Heart right ventricle (tissue), 16 donors: ENCODE measurements at regions not wholly inside any gene's neighbourhood (a gene's known extent, or its start where the extent isn't known, plus 50 kb on each side); places are given as distances from the start of the nearest gene placed in this dataset.
"Not testable (repeated sequence)": the region's sequence is repeated elsewhere in the genome, so short reads cannot be mapped to it uniquely, and the experiment has no call there.

ENCODE experiments used
- ATAC-seq, 8 donors: fragments of 200-7000 bp; cut with Tn5 transposase; one replicate each; pipeline ENCODE4 v1.9.1; 2020; ENCODE audit warnings: mild to moderate bottlenecking in 8 of 8, moderate library complexity in 8 of 8, moderate number of reproducible peaks in 1 of 8
- DNase-seq, 2 donors: peaks; one replicate each; pipeline ENCODE4 v3.0.0-alpha.2; 2020
- H3K27ac ChIP-seq, 10 donors: fragments of 200-600 bp; sonication (generic) in 2 of 10; one replicate each; pipeline versions ENCODE4 v1.5.0 to v1.8.0; 2020 to 2022; ENCODE audit warnings: mild to moderate bottlenecking in 3 of 10
- H3K27me3 ChIP-seq, 7 donors: fragments of 200-600 bp; one replicate each; pipeline ENCODE4 v1.8.0; 2021 to 2022; ENCODE audit warnings: mild to moderate bottlenecking in 2 of 7
- H3K36me3 ChIP-seq, 9 donors: fragments of 200-600 bp; sonication (generic) in 1 of 9; one replicate each; pipeline versions ENCODE4 v1.5.0 to v1.8.0; 2020 to 2022; ENCODE audit warnings: mild to moderate bottlenecking in 2 of 9
- H3K4me1 ChIP-seq, 9 donors: fragments of 200-600 bp; sonication (generic) in 1 of 9; one replicate each; pipeline versions ENCODE4 v1.5.0 to v1.8.0; 2020 to 2022; ENCODE audit warnings: mild to moderate bottlenecking in 4 of 9
- H3K4me3 ChIP-seq, 10 donors: fragments of 200-600 bp; sonication (generic) in 2 of 10; one replicate each; pipeline versions ENCODE4 v1.5.0 to v1.8.0; 2020 to 2022; ENCODE audit warnings: mild to moderate bottlenecking in 7 of 10, moderate library complexity in 2 of 10
- H3K9me3 ChIP-seq, 11 donors: fragments of 200-600 bp in 10 of 11; sonication (generic) in 2 of 11; one replicate each; pipeline versions ENCODE4 v1.5.0 to v1.8.0; 2013 to 2022; ENCODE audit warnings: mild to moderate bottlenecking in 2 of 11, control low read depth in 1 of 11, moderate library complexity in 1 of 11
- WGBS, 2 donors: extraction: QIAGEN DNeasy Blood & Tissue Kit; methylation state at CpG; one replicate each; pipeline ENCODE4 v1.1.7; 2013; ENCODE audit warnings: inconsistent platforms in 1 of 2; 5-methylcytosine and 5-hydroxymethylcytosine counted together
- intact Hi-C, 10 donors: fragments of 100-400 bp; cut with DNase I; formaldehyde crosslinking; loops; one replicate each; pipeline versions ENCODE4 v1.11.1 to v1.14.2; 2022
- TF ChIP-seq, protein P1 (sequence below), 9 donors: fragments of 200-600 bp; sonication (generic) in 2 of 9; IDR thresholded peaks; one replicate each; pipeline versions ENCODE4 v1.5.0 to v1.8.0; 2021 to 2022; ENCODE audit warnings: antibody characterized with exemption in 9 of 9, mild to moderate bottlenecking in 5 of 9, moderate library complexity in 1 of 9
- donor health status: Arrhythmogenic right ventricular cardiomyopathy.
- donor health status: ischemic (EF 13 %, LVEDD 7.1; RV severe dilation, severe dysfunction).
- donor health status: healthy with polysubstance abuse.
- donor health status: DM: no; HTN: yes; CAD: no.
- donor health status: DM: no; HTN: no; CAD: no.
- donor health status: ischemic (EF 25% LVEDD 6.9; RV normal size, moderate dysfunction).
- donor health status: ischemic (EF 25% LVEDD 5.7; RV mildly dilated, moderate dysfunction).
- donor health status: healthy.
- donor health status: DM: yes; HTN: yes; CAD: no.
- donor health status: Ischemic cardiomyopathy.
- donor health status: ischemic (EF 35%, LVEDD 5.7; RV mildly dilated, moderate dysfunction).
- donor health status: nonischemic (EF 11% LVEDD 7.7; RV severe dilation, severe dysfunction).
- donor health status: DM: yes; HTN: yes; CAD: no.
- donor health status: PGD.
- donor health status: ischemic (EF 29% LVEDD 5.4; RV normal size, mild dysfunction).
- donor health status: nonischemic (EF 23%, LVEDD 6.1; RV moderate dilation, normal function).

DNA sequence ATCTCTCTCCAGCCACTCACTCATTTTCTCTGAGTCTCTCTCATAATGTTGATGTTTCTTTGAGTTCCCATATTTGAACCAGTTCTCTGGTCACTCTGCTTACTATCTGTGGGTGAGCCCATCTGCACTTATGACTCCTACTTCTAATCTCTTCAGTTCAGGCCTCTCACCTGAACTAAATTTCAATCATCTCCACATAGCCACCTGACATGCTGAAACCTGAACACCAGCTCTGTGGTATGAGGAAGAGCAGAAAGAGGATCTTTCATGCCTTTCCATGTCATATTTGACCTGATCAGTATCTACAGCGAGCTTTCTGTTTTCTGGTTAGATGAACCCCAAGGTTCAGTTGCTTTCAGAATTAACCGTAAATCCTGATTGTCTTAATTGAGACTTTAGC, 122.2 kb upstream of the ESX1 start:
- ATAC-seq, result no peak
- no peaks in the 10 kb centered on the region for H3K4me1 ChIP-seq
- H3K27ac ChIP-seq, result no peak overlapping the region
- no peak overlapping the region for H3K4me3 ChIP-seq
- DNase-seq, result no peak
- TF ChIP-seq, protein P1, sequence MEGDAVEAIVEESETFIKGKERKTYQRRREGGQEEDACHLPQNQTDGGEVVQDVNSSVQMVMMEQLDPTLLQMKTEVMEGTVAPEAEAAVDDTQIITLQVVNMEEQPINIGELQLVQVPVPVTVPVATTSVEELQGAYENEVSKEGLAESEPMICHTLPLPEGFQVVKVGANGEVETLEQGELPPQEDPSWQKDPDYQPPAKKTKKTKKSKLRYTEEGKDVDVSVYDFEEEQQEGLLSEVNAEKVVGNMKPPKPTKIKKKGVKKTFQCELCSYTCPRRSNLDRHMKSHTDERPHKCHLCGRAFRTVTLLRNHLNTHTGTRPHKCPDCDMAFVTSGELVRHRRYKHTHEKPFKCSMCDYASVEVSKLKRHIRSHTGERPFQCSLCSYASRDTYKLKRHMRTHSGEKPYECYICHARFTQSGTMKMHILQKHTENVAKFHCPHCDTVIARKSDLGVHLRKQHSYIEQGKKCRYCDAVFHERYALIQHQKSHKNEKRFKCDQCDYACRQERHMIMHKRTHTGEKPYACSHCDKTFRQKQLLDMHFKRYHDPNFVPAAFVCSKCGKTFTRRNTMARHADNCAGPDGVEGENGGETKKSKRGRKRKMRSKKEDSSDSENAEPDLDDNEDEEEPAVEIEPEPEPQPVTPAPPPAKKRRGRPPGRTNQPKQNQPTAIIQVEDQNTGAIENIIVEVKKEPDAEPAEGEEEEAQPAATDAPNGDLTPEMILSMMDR (IDR thresholded peaks at IDR 0.05), result no peak
- 45 to 50% methylated on average over 2 of the region's 2 CpGs for WGBS, 2 donors
- no peaks in the 10 kb centered on the region for H3K9me3 ChIP-seq
- intact Hi-C loops, result no loop called here
- peaks cover 0 to 51% (median 0%) of the 10 kb centered on the region in 7 donors for H3K27me3 ChIP-seq
- H3K36me3 ChIP-seq, result no peaks in the 10 kb centered on the region

DNA sequence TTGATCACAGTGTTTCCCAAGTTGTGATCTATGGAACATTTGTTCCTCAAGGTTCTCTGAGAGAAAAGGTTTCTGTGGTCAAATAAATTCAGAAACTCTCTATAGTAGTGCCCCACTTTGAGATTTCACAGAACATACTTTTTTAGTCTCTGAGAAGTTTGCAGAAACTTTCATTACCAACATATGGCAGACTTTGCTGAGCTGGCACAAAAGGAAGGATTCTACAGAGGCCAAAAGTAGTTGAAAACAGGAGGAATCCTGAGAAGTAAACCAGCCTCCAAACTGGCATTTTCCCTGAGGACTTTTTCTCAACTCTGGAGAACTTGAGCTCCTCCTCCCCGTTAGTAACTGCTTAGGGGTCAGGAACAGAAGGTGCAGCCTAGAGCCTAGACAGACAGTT, 117.8 kb upstream of the ESX1 start:
- ATAC-seq, result no peak
- WGBS, 2 donors, result 56 to 74% methylated on average over 1 of the region's 1 CpG
- H3K27me3 ChIP-seq, result peaks cover 0 to 45% (median 0%) of the 10 kb centered on the region in 7 donors

DNA sequence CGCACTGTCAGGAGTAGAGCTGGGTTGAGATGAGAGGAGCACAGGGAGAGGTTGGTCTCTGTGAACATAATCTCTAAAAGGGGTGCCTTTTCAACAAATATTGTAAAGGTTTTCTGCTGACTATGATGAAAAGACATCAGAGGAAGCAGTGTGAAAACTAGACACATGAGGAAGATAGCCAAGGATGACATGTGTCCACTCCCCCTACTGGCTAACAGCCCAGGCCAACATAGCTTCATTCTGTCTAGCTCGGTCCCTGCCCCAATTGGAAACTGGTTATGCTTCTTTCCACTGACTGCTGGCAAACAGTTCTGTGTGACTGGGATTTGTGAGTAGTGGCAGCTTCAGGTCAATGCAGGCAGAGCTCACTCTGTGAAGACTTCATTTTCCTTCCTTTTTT, 115.4 kb upstream of the ESX1 start:
- TF ChIP-seq, protein P1 (IDR thresholded peaks at IDR 0.05), result no peak

More for the DNA sequence above, 117.8 kb upstream of the ESX1 start:
- H3K36me3 ChIP-seq, result no peaks in the 10 kb centered on the region
- intact Hi-C loops, result no loop called here
- no peak for DNase-seq
- no peaks in the 10 kb centered on the region for H3K9me3 ChIP-seq
- H3K4me1 ChIP-seq, result no peaks in the 10 kb centered on the region
- H3K27ac ChIP-seq, result no peak overlapping the region
- no peak overlapping the region for H3K4me3 ChIP-seq
- TF ChIP-seq, protein P1 (IDR thresholded peaks at IDR 0.05), result no peak

DNA sequence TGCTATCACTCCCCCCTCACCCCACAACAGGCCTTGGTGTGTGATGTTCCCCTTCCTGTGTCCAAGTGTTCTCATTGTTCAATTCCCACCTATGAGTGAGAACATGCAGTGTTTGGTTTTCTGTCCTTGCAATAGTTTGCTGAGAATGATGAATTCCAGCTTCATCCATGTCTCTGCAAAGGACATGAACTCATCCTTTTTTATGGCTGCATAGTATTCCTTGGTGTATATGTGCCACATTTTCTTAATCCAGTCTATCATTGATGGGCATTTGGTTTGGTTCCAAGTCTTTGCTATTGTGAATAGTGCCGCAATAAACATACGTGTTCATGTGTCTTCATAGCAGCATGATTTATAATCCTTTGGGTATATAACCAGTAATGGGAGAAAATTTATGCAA, 106.0 kb upstream of the ESX1 start:
- WGBS, 2 donors, result 95 to 96% methylated on average over 2 of the region's 2 CpGs

More for the DNA sequence above, 115.4 kb upstream of the ESX1 start:
- no peak for DNase-seq
- intact Hi-C loops, result no loop called here
- H3K36me3 ChIP-seq, result no peaks in the 10 kb centered on the region
- no peak overlapping the region for H3K27ac ChIP-seq
- no peaks in the 10 kb centered on the region for H3K4me1 ChIP-seq
- WGBS, 2 donors, result 40 to 45% methylated on average over 2 of the region's 2 CpGs
- H3K9me3 ChIP-seq, result no peaks in the 10 kb centered on the region
- ATAC-seq, result no peak
- H3K27me3 ChIP-seq, result peaks cover 0 to 53% (median 0%) of the 10 kb centered on the region in 7 donors
- H3K4me3 ChIP-seq, result no peak overlapping the region

DNA sequence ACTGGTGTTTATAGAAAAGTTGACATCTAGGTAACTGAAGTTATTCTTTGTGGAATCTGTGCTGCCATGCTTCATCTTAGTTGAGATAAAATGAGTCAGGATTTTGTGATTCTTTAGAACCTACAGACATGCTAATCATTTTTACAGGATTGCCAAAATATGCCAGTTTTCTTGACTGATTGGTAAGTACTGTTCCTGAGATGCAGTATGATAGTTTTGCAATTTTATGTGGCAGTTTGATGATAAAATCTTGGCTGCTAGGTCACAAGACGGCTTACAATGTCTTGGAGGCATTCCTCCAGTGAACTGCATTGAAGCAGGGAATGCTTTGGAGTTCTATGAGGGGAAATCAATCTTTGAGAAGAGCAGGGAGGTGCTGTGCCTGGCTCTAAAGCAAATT, 104.4 kb upstream of the ESX1 start:
- ATAC-seq, result no peak
- Histone ChIP-seq H3K36me3 (no peaks in the 10 kb centered on the region), H3K4me1 (no peaks in the 10 kb centered on the region), H3K4me3 (no peak overlapping the region), H3K27ac (no peak overlapping the region), H3K27me3 (peaks cover 0 to 26% (median 0%) of the 10 kb centered on the region in 7 donors), H3K9me3 (no peaks in the 10 kb centered on the region)
- intact Hi-C loops, result no loop called here
- TF ChIP-seq, protein P1 (IDR thresholded peaks at IDR 0.05), result no peak
- DNase-seq, result no peak
- WGBS, 2 donors, result 59 to 65% methylated on average over 1 of the region's 1 CpG

More for the DNA sequence above, 106.0 kb upstream of the ESX1 start:
- ATAC-seq, DNase-seq, H3K4me1 ChIP-seq, H3K36me3 ChIP-seq, intact Hi-C loops, H3K4me3 ChIP-seq, H3K9me3 ChIP-seq, H3K27ac ChIP-seq: not testable (repeated sequence)
- H3K27me3 ChIP-seq, result peaks cover 0 to 18% (median 0%) of the 10 kb centered on the region in 7 donors
